ENCODE measurements at regions not wholly inside any gene's neighbourhood (a gene's known extent, or its start where the extent isn't known, plus 50 kb on each side); places are given as distances from the start of the nearest gene placed in this dataset.

- Histone ChIP-seq H3K4me1 (ENCODE audit: control insufficient read depth, insufficient read depth, low read length) (peaks cover 8% of the 10 kb centered on the region; the same call in 1 of the 2 replicates), H3K4me3 (ENCODE audit: low read depth, low read length) (no peak overlapping the region), H3K9me3 (ENCODE audit: control insufficient read depth, insufficient read depth, low read length) (peaks cover 15% of the 10 kb centered on the region), H3K9ac (ENCODE audit: low read depth, low read length) (no peak overlapping the region), H3K27ac (ENCODE audit: low read depth, low read length) (no peak overlapping the region), H3K36me3 (ENCODE audit: control insufficient read depth, insufficient read depth, low read length) (no peaks in the 10 kb centered on the region), H3K27me3 (ENCODE audit: control insufficient read depth, insufficient read depth, low read length) (no peaks in the 10 kb centered on the region)
These were observed 440.0 kb downstream of the SLC16A7 start for GRCh38 chr12:60035835-60036234.

DNA sequence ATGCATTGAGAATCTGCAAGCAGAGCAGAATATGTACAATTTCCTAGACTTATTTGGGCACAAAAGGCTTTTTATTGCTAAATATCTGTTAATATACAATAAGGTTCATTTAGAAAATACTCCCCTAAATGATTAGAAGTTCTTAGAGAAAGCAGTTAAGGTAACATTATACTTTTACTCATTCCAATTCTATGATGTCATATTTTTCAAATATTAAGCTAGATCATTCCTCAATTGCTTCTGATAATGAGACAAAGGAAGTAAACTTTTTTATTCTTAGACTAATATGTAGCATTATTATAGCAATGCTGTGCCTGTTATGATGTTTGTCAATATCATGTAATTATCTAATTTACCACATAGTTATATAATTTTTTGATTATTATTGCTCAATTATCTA lies 447.0 kb downstream of the SLC16A7 start:
- Histone ChIP-seq H3K27ac (ENCODE audit: low read depth, low read length) (no peak overlapping the region), H3K9me3 (ENCODE audit: control insufficient read depth, insufficient read depth, low read length) (no peaks in the 10 kb centered on the region), H3K27me3 (ENCODE audit: control insufficient read depth, insufficient read depth, low read length) (no peaks in the 10 kb centered on the region), H3K4me1 (ENCODE audit: control insufficient read depth, insufficient read depth, low read length) (peaks cover 8% of the 10 kb centered on the region; the same call in 1 of the 2 replicates), H3K9ac (ENCODE audit: low read depth, low read length) (no peak overlapping the region), H3K36me3 (ENCODE audit: control insufficient read depth, insufficient read depth, low read length) (no peaks in the 10 kb centered on the region), H3K4me3 (ENCODE audit: low read depth, low read length) (no peak overlapping the region)

- Histone ChIP-seq H3K27ac (ENCODE audit: low read depth, low read length) (no peak overlapping the region), H3K36me3 (ENCODE audit: control insufficient read depth, insufficient read depth, low read length) (no peaks in the 10 kb centered on the region), H3K4me3 (ENCODE audit: low read depth, low read length) (no peak overlapping the region), H3K4me1 (ENCODE audit: control insufficient read depth, insufficient read depth, low read length) (peaks cover 8% of the 10 kb centered on the region; the same call in 1 of the 2 replicates), H3K9me3 (ENCODE audit: control insufficient read depth, insufficient read depth, low read length) (no peaks in the 10 kb centered on the region), H3K9ac (ENCODE audit: low read depth, low read length) (no peak overlapping the region), H3K27me3 (ENCODE audit: control insufficient read depth, insufficient read depth, low read length) (no peaks in the 10 kb centered on the region)
These were observed 447.4 kb downstream of the SLC16A7 start for GRCh38 chr12:60043236-60043635.

DNA sequence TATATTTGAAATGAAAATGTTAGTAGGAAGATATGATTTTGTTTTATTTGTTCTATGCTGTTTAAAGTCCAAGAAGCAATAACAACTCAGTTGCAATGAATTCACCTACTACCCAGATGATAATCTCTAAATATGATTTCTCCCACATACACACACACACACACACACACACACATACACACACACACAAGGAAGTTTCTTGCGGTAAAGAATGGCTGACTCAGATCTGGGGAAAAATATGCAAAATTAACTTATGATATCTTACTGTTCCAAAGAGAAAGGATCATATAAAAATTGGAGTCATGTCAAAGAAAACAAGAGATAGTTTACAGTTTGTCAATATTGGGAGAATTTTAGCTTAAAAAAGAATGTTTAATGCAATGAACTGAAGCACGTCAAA lies 456.7 kb downstream of the SLC16A7 start:
- Histone ChIP-seq H3K9me3 (ENCODE audit: control insufficient read depth, insufficient read depth, low read length) (no peaks in the 10 kb centered on the region), H3K4me3 (ENCODE audit: low read depth, low read length) (no peak overlapping the region), H3K9ac (ENCODE audit: low read depth, low read length) (no peak overlapping the region), H3K36me3 (ENCODE audit: control insufficient read depth, insufficient read depth, low read length) (no peaks in the 10 kb centered on the region), H3K27me3 (ENCODE audit: control insufficient read depth, insufficient read depth, low read length) (no peaks in the 10 kb centered on the region), H3K4me1 (ENCODE audit: control insufficient read depth, insufficient read depth, low read length) (no peaks in the 10 kb centered on the region), H3K27ac (ENCODE audit: low read depth, low read length) (no peak overlapping the region)

GRCh38 chr12:60059180-60059579 lies 463.4 kb downstream of the SLC16A7 start:
- H3K36me3 ChIP-seq (ENCODE audit: control insufficient read depth, insufficient read depth, low read length): no peaks in the 10 kb centered on the region
- no peak overlapping the region for H3K9ac ChIP-seq (ENCODE audit: low read depth, low read length)
- no peaks in the 10 kb centered on the region for H3K9me3 ChIP-seq (ENCODE audit: control insufficient read depth, insufficient read depth, low read length)
- H3K4me1 ChIP-seq (ENCODE audit: control insufficient read depth, insufficient read depth, low read length): no peaks in the 10 kb centered on the region
- no peak overlapping the region for H3K27ac ChIP-seq (ENCODE audit: low read depth, low read length)
- no peaks in the 10 kb centered on the region for H3K27me3 ChIP-seq (ENCODE audit: control insufficient read depth, insufficient read depth, low read length)
- no peak overlapping the region for H3K4me3 ChIP-seq (ENCODE audit: low read depth, low read length)

DNA sequence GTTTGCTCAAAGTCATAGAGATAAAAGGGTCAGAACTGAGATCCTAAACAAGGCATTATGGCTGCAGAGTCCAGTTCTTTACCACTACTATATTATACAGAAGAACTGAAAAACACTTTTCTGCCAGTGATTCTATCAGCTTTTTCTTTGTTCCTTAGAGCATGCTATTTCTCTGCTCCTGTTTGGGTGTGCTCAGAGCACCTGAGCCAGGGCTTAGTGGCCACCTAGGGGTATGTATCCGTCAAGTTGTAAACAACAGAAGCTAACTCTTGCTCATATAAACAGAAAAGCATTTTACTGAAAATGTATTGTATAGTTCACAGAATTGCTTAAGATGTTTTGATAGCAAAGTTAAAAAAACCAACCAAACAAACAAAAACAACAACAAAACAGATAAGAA lies 470.8 kb downstream of the SLC16A7 start:
- Histone ChIP-seq H3K4me3 (ENCODE audit: low read depth, low read length) (no peak overlapping the region), H3K36me3 (ENCODE audit: control insufficient read depth, insufficient read depth, low read length) (no peaks in the 10 kb centered on the region), H3K9me3 (ENCODE audit: control insufficient read depth, insufficient read depth, low read length) (no peaks in the 10 kb centered on the region), H3K27me3 (ENCODE audit: control insufficient read depth, insufficient read depth, low read length) (no peaks in the 10 kb centered on the region), H3K4me1 (ENCODE audit: control insufficient read depth, insufficient read depth, low read length) (no peaks in the 10 kb centered on the region), H3K9ac (ENCODE audit: low read depth, low read length) (no peak overlapping the region), H3K27ac (ENCODE audit: low read depth, low read length) (no peak overlapping the region)

DNA sequence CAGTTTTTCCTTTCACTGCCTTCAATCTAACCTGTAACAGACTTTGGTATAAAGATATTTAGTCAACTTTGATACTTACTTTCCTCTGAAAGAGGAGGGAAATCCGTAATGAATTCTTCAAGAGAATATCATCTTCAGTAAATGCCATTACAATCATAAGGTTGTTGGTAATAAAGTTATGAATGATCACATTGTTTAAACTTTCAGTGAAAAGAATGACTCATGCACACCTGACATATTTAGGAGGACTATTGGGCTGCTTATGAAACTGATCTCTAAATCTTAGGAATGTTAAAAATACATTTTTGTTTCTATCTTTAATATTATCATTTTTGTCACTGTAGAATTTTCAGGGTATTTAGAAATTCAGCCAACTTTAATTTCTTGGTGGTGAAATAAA lies 474.7 kb downstream of the SLC16A7 start:
- Histone ChIP-seq H3K27me3 (ENCODE audit: control insufficient read depth, insufficient read depth, low read length) (no peaks in the 10 kb centered on the region), H3K9me3 (ENCODE audit: control insufficient read depth, insufficient read depth, low read length) (no peaks in the 10 kb centered on the region), H3K36me3 (ENCODE audit: control insufficient read depth, insufficient read depth, low read length) (no peaks in the 10 kb centered on the region), H3K27ac (ENCODE audit: low read depth, low read length) (no peak overlapping the region), H3K4me3 (ENCODE audit: low read depth, low read length) (no peak overlapping the region), H3K4me1 (ENCODE audit: control insufficient read depth, insufficient read depth, low read length) (peaks cover 14% of the 10 kb centered on the region), H3K9ac (ENCODE audit: low read depth, low read length) (no peak overlapping the region)

GRCh38 chr12:60071759-60072191 lies 475.9 kb downstream of the SLC16A7 start:
- Histone ChIP-seq H3K9me3 (ENCODE audit: control insufficient read depth, insufficient read depth, low read length) (no peaks in the 10 kb centered on the region), H3K4me1 (ENCODE audit: control insufficient read depth, insufficient read depth, low read length) (peaks cover 14% of the 10 kb centered on the region), H3K27ac (ENCODE audit: low read depth, low read length) (no peak overlapping the region), H3K36me3 (ENCODE audit: control insufficient read depth, insufficient read depth, low read length) (no peaks in the 10 kb centered on the region), H3K4me3 (ENCODE audit: low read depth, low read length) (no peak overlapping the region), H3K9ac (ENCODE audit: low read depth, low read length) (no peak overlapping the region), H3K27me3 (ENCODE audit: control insufficient read depth, insufficient read depth, low read length) (no peaks in the 10 kb centered on the region)

DNA sequence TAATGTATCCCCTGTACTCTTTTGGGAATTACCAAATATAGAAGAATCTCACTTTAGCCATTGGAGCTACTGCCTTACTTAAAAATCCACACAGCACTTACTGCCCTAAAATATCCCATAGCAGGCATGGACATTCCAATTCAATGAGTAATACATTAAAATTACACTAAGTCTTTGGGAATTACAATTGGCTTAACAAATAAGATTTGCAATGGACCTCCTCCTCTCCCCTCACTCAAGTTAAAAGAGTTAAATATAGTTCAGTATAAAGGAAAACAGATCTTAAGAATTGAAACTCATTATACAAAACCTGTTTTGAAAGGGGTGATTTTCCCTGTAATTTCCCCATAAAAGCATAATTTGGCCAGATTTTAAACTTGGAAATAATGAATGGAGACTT lies 477.1 kb downstream of the SLC16A7 start:
- Histone ChIP-seq H3K36me3 (ENCODE audit: control insufficient read depth, insufficient read depth, low read length) (no peaks in the 10 kb centered on the region), H3K4me3 (ENCODE audit: low read depth, low read length) (no peak overlapping the region; the same call in 1 of the 2 replicates), H3K9me3 (ENCODE audit: control insufficient read depth, insufficient read depth, low read length) (no peaks in the 10 kb centered on the region), H3K27me3 (ENCODE audit: control insufficient read depth, insufficient read depth, low read length) (no peaks in the 10 kb centered on the region), H3K9ac (ENCODE audit: low read depth, low read length) (no peak overlapping the region), H3K4me1 (ENCODE audit: control insufficient read depth, insufficient read depth, low read length) (peaks cover 14% of the 10 kb centered on the region), H3K27ac (ENCODE audit: low read depth, low read length) (no peak overlapping the region)

DNA sequence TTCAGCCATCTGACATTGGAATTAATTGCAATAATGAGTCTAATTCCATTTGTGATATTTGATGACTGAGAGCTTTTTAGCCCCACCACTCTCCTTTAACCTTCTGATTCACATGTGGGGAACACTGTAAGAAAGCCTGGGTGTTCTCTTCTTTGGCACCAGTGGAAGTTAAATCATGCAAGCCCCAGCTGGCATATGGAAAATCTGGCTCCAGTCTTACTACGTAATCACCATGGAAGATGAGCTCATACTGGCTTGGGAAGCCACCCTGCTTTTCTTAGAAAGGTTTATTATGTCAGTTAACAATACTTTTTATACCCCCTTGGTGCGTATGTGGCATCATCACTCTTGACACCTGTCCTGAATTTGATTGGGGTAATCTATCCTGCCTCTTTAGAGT lies 479.3 kb downstream of the SLC16A7 start:
- H3K9ac ChIP-seq (ENCODE audit: low read depth, low read length): no peak overlapping the region
- H3K4me3 ChIP-seq (ENCODE audit: low read depth, low read length): no peak overlapping the region
- no peaks in the 10 kb centered on the region for H3K27me3 ChIP-seq (ENCODE audit: control insufficient read depth, insufficient read depth, low read length)
- no peaks in the 10 kb centered on the region for H3K9me3 ChIP-seq (ENCODE audit: control insufficient read depth, insufficient read depth, low read length)
- no peak overlapping the region for H3K27ac ChIP-seq (ENCODE audit: low read depth, low read length)
- peaks cover 14% of the 10 kb centered on the region for H3K4me1 ChIP-seq (ENCODE audit: control insufficient read depth, insufficient read depth, low read length)
- no peaks in the 10 kb centered on the region for H3K36me3 ChIP-seq (ENCODE audit: control insufficient read depth, insufficient read depth, low read length)

DNA sequence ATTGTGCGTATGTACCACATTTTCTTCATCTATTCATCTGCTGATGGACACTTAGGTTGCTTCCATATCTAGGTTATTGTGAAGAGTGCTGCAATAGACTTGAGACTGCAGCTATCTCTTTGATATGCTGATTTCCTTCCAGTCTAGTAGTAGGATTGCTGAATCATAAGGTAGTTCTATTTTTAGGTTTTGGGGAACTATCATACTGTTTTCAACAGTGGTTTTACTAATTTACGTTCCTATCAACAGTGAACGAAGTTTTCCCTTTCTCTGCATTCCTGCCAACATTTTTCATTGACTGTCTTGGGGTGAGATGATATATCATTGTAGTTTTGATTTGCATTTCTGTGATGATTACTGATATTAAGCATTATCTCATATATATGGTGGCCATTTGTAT lies 482.2 kb downstream of the SLC16A7 start:
- H3K27ac ChIP-seq (ENCODE audit: low read depth, low read length): no peak overlapping the region

DNA sequence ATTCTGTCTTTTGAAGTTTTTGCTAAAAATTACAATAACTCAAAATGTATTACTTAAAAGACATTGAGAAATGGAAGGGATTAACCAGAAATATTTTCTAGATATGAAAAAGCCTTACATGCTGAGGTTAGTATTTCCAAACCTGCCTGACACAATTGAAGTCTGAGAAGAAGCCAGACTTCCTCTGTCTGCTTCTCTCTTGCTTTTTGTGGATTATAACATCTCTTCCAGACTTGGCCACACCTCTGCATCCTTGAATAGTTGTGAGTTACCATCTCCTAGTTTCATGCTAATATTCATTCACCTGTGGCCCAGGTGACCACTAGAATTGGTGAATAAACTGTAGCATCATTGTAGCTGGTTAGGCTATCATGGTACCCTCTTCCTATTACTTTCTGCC lies 497.6 kb downstream of the SLC16A7 start:
- Histone ChIP-seq H3K9ac (ENCODE audit: low read depth, low read length) (no peak overlapping the region), H3K36me3 (ENCODE audit: control insufficient read depth, insufficient read depth, low read length) (no peaks in the 10 kb centered on the region), H3K9me3 (ENCODE audit: control insufficient read depth, insufficient read depth, low read length) (no peaks in the 10 kb centered on the region), H3K4me1 (ENCODE audit: control insufficient read depth, insufficient read depth, low read length) (0 out of 2 replicates have a peak, but pooled peaks cover 3% of the 10 kb centered on the region), H3K27ac (ENCODE audit: low read depth, low read length) (no peak overlapping the region), H3K4me3 (ENCODE audit: low read depth, low read length) (no peak overlapping the region), H3K27me3 (ENCODE audit: control insufficient read depth, insufficient read depth, low read length) (no peaks in the 10 kb centered on the region)

More for the DNA sequence above, 482.2 kb downstream of the SLC16A7 start:
- Histone ChIP-seq H3K4me3 (ENCODE audit: low read depth, low read length) (no peak overlapping the region), H3K4me1 (ENCODE audit: control insufficient read depth, insufficient read depth, low read length) (peaks cover 12% of the 10 kb centered on the region; the same call in 1 of the 2 replicates), H3K9ac (ENCODE audit: low read depth, low read length) (no peak overlapping the region), H3K9me3 (ENCODE audit: control insufficient read depth, insufficient read depth, low read length) (no peaks in the 10 kb centered on the region), H3K36me3 (ENCODE audit: control insufficient read depth, insufficient read depth, low read length) (no peaks in the 10 kb centered on the region), H3K27me3 (ENCODE audit: control insufficient read depth, insufficient read depth, low read length) (no peaks in the 10 kb centered on the region)
